ENCODE measurements at regions not wholly inside any gene's neighbourhood (a gene's known extent, or its start where the extent isn't known, plus 50 kb on each side); places are given as distances from the start of the nearest gene placed in this dataset.

DNA sequence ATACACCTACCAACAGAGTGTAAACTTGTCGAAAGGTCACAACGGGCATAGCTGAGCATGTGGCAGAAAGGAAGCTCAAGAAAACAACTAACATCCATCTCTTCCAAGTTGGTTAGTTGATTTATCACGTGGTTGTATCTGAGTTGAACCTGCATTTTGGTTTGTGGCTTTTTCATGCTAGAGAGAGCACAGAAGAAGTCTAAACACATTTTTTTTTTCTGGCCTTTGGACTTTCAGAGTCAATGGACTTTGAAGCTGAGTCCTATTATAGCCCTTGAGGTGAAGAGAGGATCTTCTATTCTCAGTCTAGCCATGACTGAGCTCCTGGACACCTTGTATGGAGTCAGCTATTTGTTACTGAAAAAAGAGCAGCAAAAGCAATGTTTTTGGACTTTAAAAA, 150.6 kb upstream of the TRPC5 start:
- WGBS (ENCODE audit: insufficient coverage, insufficient replicate concordance, low lambda C conversion rate, missing lambda C conversion rate) = 7% methylated on average over 3 of the region's 3 CpGs
- no peaks in the 10 kb centered on the region for H3K36me3 ChIP-seq (ENCODE audit: control insufficient read depth in 2 of 2, insufficient read depth in 2 of 2, low read length in 1 of 2)
- H3K4me2 ChIP-seq (ENCODE audit: control insufficient read depth, insufficient read depth) = no peak overlapping the region
- ChIA-PET SMC1A (ENCODE audit: uncharacterized antibody, unreplicated experiment) (interaction anchor here (0.8 to 1.7 kb wide), 8 partner anchors 17 to 69 kb away, joined by 3 to 10 read pairs (median 4); no protein-coding TSS in a partner anchor), CTCF (interaction anchor here (0.9 kb wide), 1 partner anchor 409 kb away, joined by 3 read pairs; no protein-coding TSS in a partner anchor), POLR2A (interaction anchor here (1.0 kb wide), 1 partner anchor 8 kb away, joined by 3 read pairs; no protein-coding TSS in a partner anchor), RAD21 (ENCODE audit: unreplicated experiment) (interaction anchor here (1.0 kb wide), 1 partner anchor 8 kb away, joined by 4 read pairs; no protein-coding TSS in a partner anchor)
- ATAC-seq = peak; percentile 83
- H3K27me3 ChIP-seq (replicated peaks in 1 of 2; ENCODE audit: control insufficient read depth in 2 of 2, insufficient read depth in 2 of 2, low read length in 1 of 2) = no peaks in the 10 kb centered on the region
- no peak overlapping the region for H3K9ac ChIP-seq (ENCODE audit: control insufficient read depth, insufficient read depth, low read length)
- H2AFZ ChIP-seq (ENCODE audit: control insufficient read depth, low read depth, low read length) = no peak overlapping the region
- BruUV-seq (replicated peaks) = no TSS peak
- H3K79me2 ChIP-seq (ENCODE audit: control insufficient read depth, insufficient read depth, low read length) = no peaks in the 10 kb centered on the region
- no peaks in the 10 kb centered on the region for H3K4me1 ChIP-seq (ENCODE audit: control insufficient read depth, insufficient read depth, low read length)
- no peak overlapping the region for H3K27ac ChIP-seq (ENCODE audit: control insufficient read depth, insufficient read depth)
- H3K4me3 ChIP-seq = no peak overlapping the region
- no peaks in the 10 kb centered on the region for H3K9me3 ChIP-seq (replicated peaks; ENCODE audit: control insufficient read depth, insufficient read depth, low read length)
- intact Hi-C loops (cut with micrococcal nuclease; ENCODE audit: unreplicated experiment) (no loop called here), in situ Hi-C loops (cut with MboI) (no loop called here)
- DNase-seq (ENCODE audit: low read depth, low spot score) = peak; percentile 12
- no peaks in the 10 kb centered on the region for H4K20me1 ChIP-seq (ENCODE audit: control insufficient read depth, insufficient read depth)
- no peak for FAIRE-seq
- TF ChIP-seq RBBP5 (conservative IDR thresholded peaks at IDR 0.05) (no peak), BRCA1 (IDR thresholded peaks at IDR 0.05; ENCODE audit: low read depth, low read length) (no peak), KLF5 (IDR thresholded peaks at IDR 0.05; ENCODE audit: partially characterized antibody) (no peak), SREBF2 (IDR thresholded peaks at IDR 0.05; ENCODE audit: low read length) (no peak), BACH1 (IDR thresholded peaks at IDR 0.05; ENCODE audit: borderline replicate concordance) (no peak), SMARCA5 (IDR thresholded peaks at IDR 0.05) (no peak), EGR1 (IDR thresholded peaks at IDR 0.05; ENCODE audit: borderline replicate concordance in 1 of 2, low read depth in 2 of 2, low read length in 2 of 2) (no peak), FOXK2 (IDR thresholded peaks at IDR 0.05) (no peak), BCL11A (IDR thresholded peaks at IDR 0.05; ENCODE audit: low read depth, low read length) (no peak), WRNIP1 (IDR thresholded peaks at IDR 0.05; ENCODE audit: borderline replicate concordance, low read depth, low read length) (no peak), NRF1 (conservative IDR thresholded peaks at IDR 0.05; ENCODE audit: low read depth, low read length) (no peak), MTA2 (IDR thresholded peaks at IDR 0.05; ENCODE audit: low read depth) (peak; percentile 41; the same call in 1 of the 2 replicates)
- TF ChIP-seq, protein P1, sequence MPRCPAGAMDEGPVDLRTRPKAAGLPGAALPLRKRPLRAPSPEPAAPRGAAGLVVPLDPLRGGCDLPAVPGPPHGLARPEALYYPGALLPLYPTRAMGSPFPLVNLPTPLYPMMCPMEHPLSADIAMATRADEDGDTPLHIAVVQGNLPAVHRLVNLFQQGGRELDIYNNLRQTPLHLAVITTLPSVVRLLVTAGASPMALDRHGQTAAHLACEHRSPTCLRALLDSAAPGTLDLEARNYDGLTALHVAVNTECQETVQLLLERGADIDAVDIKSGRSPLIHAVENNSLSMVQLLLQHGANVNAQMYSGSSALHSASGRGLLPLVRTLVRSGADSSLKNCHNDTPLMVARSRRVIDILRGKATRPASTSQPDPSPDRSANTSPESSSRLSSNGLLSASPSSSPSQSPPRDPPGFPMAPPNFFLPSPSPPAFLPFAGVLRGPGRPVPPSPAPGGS (IDR thresholded peaks at IDR 0.05; ENCODE audit: borderline replicate concordance, insufficient read depth, low read depth, low read length, poor library complexity, severe bottlenecking) = no peak
- TF ChIP-seq, protein P2, sequence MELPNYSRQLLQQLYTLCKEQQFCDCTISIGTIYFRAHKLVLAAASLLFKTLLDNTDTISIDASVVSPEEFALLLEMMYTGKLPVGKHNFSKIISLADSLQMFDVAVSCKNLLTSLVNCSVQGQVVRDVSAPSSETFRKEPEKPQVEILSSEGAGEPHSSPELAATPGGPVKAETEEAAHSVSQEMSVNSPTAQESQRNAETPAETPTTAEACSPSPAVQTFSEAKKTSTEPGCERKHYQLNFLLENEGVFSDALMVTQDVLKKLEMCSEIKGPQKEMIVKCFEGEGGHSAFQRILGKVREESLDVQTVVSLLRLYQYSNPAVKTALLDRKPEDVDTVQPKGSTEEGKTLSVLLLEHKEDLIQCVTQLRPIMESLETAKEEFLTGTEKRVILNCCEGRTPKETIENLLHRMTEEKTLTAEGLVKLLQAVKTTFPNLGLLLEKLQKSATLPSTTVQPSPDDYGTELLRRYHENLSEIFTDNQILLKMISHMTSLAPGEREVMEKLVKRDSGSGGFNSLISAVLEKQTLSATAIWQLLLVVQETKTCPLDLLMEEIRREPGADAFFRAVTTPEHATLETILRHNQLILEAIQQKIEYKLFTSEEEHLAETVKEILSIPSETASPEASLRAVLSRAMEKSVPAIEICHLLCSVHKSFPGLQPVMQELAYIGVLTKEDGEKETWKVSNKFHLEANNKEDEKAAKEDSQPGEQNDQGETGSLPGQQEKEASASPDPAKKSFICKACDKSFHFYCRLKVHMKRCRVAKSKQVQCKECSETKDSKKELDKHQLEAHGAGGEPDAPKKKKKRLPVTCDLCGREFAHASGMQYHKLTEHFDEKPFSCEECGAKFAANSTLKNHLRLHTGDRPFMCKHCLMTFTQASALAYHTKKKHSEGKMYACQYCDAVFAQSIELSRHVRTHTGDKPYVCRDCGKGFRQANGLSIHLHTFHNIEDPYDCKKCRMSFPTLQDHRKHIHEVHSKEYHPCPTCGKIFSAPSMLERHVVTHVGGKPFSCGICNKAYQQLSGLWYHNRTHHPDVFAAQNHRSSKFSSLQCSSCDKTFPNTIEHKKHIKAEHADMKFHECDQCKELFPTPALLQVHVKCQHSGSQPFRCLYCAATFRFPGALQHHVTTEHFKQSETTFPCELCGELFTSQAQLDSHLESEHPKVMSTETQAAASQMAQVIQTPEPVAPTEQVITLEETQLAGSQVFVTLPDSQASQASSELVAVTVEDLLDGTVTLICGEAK (IDR thresholded peaks at IDR 0.05; ENCODE audit: borderline replicate concordance) = no peak
- TF ChIP-seq, protein P3, sequence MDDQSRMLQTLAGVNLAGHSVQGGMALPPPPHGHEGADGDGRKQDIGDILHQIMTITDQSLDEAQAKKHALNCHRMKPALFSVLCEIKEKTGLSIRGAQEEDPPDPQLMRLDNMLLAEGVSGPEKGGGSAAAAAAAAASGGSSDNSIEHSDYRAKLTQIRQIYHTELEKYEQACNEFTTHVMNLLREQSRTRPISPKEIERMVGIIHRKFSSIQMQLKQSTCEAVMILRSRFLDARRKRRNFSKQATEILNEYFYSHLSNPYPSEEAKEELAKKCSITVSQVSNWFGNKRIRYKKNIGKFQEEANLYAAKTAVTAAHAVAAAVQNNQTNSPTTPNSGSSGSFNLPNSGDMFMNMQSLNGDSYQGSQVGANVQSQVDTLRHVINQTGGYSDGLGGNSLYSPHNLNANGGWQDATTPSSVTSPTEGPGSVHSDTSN (IDR thresholded peaks at IDR 0.05; ENCODE audit: insufficient replicate concordance, low read depth, low read length) = no peak
- TF ChIP-seq, protein P4, sequence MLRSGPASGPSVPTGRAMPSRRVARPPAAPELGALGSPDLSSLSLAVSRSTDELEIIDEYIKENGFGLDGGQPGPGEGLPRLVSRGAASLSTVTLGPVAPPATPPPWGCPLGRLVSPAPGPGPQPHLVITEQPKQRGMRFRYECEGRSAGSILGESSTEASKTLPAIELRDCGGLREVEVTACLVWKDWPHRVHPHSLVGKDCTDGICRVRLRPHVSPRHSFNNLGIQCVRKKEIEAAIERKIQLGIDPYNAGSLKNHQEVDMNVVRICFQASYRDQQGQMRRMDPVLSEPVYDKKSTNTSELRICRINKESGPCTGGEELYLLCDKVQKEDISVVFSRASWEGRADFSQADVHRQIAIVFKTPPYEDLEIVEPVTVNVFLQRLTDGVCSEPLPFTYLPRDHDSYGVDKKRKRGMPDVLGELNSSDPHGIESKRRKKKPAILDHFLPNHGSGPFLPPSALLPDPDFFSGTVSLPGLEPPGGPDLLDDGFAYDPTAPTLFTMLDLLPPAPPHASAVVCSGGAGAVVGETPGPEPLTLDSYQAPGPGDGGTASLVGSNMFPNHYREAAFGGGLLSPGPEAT (IDR thresholded peaks at IDR 0.05; ENCODE audit: low read depth) = no peak
- TF ChIP-seq, protein P5, sequence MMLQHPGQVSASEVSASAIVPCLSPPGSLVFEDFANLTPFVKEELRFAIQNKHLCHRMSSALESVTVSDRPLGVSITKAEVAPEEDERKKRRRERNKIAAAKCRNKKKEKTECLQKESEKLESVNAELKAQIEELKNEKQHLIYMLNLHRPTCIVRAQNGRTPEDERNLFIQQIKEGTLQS (IDR thresholded peaks at IDR 0.05; ENCODE audit: borderline replicate concordance, extremely low read depth, low read depth, low read length) = no peak

Measured in GM12878 (cell line).